HG02884 (cell line): ENCODE measurements at regions not wholly inside any gene's neighbourhood (a gene's known extent, or its start where the extent isn't known, plus 50 kb on each side); places are given as distances from the start of the nearest gene placed in this dataset.
"Not testable (repeated sequence)": the region's sequence is repeated elsewhere in the genome, so short reads cannot be mapped to it uniquely, and the experiment has no call there.

Experiments used
- ATAC-seq: cut with Tn5 transposase; IDR thresholded peaks from one replicate; pipeline ENCODE4 v1.9.1; 2021; ENCODE audit warnings: mild to moderate bottlenecking, moderate library complexity; ENCODE audit not compliant: unreplicated experiment

DNA sequence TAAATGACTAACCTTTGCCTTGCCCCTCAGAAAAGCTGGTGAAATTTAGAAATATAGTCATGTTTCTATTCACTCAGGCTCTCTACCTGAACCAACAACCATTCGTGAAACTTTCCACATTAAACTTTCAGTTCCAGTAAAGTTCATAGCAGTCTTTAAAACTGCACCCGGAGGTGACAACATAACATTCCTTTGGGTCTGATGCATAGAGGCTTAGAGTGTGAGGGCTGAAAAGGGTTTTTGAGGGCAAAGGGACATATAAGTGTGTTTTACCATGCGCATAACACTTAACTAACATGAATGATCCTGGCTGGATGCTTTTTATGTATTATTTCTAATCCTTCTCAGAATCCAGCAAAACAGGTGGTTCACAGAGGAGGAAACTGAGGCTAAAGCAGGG is 471.7 kb upstream of the MCTP2 start:
- no peak for ATAC-seq

DNA sequence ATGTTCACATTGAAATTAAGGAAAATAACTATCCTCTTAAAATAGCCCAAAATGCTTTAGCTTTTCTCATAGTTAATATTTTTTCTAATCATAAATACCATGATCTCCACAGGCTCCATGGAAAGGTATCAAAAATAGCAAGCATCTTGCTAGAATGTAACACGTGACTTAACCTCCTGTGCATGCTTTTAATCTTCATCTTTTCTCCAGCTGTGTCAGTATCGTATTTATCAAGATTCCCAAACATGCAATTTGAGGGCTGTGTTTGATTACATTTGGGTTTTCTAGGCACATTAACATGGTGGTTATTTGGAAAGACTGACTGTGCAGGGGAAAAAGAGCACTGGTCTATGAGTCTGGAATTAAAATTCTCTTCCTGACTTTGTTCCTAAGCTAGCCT is 472.5 kb upstream of the MCTP2 start:
- no peak for ATAC-seq

DNA sequence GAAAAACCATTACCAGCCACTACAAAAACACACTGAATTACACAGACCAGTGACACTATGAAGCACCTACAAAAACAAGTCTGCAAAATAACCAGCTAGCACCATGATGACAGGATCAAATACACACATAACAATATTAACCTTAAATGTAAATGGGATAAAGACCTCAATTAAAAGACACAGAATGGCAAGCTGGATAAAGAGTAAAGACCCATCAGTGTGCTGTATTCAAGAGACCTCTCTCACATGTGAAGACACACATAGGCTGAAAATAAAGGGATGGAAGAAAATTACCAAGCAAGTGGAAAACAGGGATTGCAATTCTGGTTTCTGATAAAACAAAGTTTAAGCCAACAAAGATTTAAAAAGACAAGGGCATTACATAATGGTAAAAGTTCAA is 482.7 kb upstream of the MCTP2 start:
- no peak for ATAC-seq

- ATAC-seq: not testable (repeated sequence)
Measured at GRCh38 chr15:93734976-93735375, 496.4 kb upstream of the MCTP2 start.

GRCh38 chr15:93730724-93731123 is 500.6 kb upstream of the MCTP2 start:
- ATAC-seq: no peak

GRCh38 chr15:93722165-93722564 is 509.2 kb upstream of the MCTP2 start:
- ATAC-seq: no peak

DNA sequence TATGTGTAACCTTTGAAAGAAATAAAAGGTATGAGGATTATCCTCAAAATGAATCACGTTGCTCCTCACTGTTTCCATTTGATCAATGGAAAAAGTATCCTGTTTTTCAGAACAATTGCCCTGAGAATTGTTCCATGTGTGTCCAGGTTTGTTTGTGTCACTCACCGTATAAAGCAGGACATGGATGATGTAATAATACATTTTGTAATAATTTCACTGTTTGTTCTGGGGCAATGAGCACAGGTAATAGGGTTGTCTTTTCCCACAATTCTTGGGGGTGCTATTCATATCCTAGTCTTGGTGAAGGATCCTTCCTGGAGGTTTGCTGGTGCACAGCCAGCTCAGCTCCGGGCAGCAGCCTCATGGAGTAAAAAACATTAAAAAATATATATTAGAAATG is 510.8 kb upstream of the MCTP2 start:
- no peak for ATAC-seq

GRCh38 chr15:93719921-93720351 is 511.4 kb upstream of the MCTP2 start:
- ATAC-seq: no peak

GRCh38 chr15:93716615-93717231 is 514.6 kb upstream of the MCTP2 start:
- no peak for ATAC-seq

- no peak for ATAC-seq
Measured at GRCh38 chr15:93709708-93710107, 521.7 kb upstream of the MCTP2 start.

DNA sequence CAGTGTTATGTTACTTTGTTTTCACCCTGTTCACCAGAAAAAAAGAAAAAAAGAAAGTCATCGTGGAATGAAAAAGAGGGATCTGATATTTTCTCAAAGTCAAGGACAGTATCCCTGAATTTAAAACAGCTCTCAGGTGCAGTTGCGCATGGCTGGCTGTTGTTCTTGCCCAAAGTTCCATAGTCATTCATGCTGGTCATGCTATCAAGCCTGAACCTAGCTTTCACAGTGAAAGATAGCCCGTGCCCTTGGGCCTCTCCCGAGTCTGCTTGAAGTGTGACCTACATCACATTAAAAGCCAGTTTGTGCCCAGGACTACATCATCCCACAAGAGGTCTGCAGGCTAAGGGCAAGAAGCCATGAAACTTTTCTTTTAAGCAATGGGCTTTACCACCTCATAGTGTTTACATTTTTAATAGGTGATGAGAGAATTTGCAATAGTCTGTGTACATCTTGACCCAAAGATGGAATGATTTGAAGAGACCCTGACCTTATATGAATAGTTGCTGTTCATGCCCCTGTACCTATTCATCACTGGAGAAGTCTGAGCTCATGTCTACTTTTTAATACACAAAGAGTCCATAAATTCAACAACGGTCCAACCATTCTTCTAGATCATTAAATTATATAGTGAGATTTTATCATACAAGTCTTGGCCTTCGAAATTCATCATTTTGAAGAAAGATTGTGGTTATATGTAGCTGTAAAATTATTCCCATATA is 522.5 kb upstream of the MCTP2 start:
- ATAC-seq: no peak

GRCh38 chr15:93707751-93708150 is 523.6 kb upstream of the MCTP2 start:
- ATAC-seq: no peak

GRCh38 chr15:93706495-93707292 is 524.7 kb upstream of the MCTP2 start:
- ATAC-seq: no peak

GRCh38 chr15:93705753-93706455 is 525.5 kb upstream of the MCTP2 start:
- ATAC-seq: no peak

DNA sequence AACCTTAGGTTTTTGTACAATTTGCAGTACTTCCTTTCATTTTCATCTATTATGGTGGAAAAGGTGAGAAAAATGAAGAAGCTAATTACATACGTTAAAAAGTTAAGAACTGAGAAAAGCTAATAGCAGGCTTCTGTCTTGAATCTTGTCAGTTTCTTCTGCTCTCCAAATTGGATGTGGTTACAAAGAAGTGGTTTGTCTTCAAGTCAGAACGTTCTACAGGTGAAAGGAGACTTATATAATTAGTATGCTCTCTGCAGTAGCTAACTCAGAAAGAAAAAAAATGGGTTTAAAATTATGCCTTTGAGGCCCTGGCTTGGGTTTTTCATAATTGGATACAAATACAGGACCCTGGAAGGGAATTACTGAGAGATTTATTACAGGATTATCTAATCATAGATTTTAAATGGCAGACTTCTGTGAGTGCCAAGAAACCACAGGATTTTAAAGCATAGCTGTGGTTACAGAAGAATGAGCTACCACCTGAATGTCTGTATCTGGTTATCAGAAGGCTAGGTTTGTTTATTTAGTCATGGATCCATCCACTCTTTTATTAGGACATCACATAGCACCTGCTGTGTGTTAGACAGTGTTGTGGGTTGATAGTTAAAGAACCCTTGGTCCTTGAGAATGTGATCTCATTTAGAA is 528.1 kb upstream of the MCTP2 start:
- no peak for ATAC-seq

DNA sequence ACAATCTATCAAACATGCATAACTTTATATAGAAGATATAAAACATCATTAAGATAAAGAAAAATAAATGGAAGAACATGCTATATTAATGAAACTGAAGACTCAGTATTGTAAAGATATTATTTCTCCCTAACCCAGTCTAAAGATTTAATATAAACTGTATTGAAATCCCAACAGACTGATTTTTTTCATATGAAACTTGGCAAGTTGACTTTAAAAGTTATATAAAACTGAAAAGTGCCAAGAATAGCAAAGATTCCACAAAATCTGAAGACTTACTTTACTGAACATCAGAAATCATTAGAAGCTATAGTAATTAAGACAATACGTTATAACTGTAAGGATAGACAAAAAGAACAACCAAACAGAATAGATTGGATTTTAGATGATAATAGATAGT is 531.3 kb upstream of the MCTP2 start:
- no peak for ATAC-seq

- no peak for ATAC-seq
Measured at GRCh38 chr15:93694033-93694432, 537.3 kb upstream of the MCTP2 start.

DNA sequence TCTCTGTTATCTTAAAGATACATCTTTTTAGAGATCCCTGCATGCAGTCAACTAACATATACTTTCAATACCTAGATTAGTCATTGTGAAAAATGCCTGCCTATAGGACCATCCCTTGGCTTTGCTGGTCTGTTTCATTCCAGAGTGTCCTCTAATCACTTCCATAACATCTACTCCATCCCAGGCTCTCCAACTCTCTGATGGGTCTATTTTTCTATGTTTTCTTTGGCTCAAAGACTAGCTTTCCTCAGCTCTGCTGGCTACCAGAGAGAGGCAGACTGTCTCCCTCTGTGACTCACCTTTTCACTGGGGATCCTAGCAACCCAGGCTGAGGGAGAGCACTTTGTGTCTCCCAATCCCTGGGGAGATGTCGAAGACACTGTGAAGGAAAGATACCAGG is 547.7 kb upstream of the MCTP2 start:
- no peak for ATAC-seq

DNA sequence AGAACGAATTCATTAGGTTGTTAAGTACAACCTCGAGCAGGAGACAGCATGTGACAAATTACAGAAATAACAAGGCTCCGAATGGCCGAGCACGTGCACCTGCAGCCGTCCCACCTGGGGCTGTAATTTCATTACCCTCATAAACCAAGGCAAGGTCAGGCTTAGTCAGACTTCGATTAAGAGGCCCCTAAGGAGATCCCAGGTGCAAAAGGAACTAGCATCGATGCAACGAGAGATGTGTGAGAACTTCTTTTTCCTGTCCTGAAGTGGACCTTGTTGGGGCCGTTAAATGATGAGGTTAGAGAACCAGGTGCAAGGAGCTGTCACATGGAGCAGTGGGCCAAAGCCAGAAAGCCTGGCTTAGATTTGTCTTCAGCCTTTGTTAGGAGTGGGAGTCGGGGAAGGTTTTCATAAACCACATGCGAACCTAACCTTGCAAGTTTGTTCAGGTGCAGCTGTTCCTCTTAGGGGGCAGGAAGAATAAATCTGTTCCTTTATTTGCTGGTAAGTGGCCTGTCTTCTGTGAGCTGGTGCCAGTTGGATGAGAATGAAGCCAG is 559.9 kb upstream of the MCTP2 start:
- ATAC-seq: no peak

GRCh38 chr15:93670931-93671330 is 560.4 kb upstream of the MCTP2 start:
- no peak for ATAC-seq
